ENCODE measurements at regions not wholly inside any gene's neighbourhood (a gene's known extent, or its start where the extent isn't known, plus 50 kb on each side); places are given as distances from the start of the nearest gene placed in this dataset.

- TF ChIP-seq CTCF (IDR thresholded peaks at IDR 0.05; ENCODE audit: low read depth, low read length) (no peak), MAX (IDR thresholded peaks at IDR 0.05; ENCODE audit: low read depth, low read length) (no peak), POLR2A (IDR thresholded peaks at IDR 0.05; ENCODE audit: extremely low read depth, insufficient read length) (no peak)
These were observed 96.5 kb upstream of the EOLA2 start for GRCh38 chrX:150034788-150035187.
